NCI-H146 (cell line): ENCODE measurements at regions not wholly inside any gene's neighbourhood (a gene's known extent, or its start where the extent isn't known, plus 50 kb on each side); places are given as distances from the start of the nearest gene placed in this dataset.

Experiments
- DNase-seq: peaks from one replicate; lab custom pipeline; 2025; lab: John Stamatoyannopoulos, UW

GRCh38 chr2:144156736-144157640 is 362.9 kb downstream of the ZEB2 start:
- DNase-seq, result no peak

- DNase-seq, result no peak
Measured at GRCh38 chr2:144154205-144154604, 365.7 kb downstream of the ZEB2 start.

GRCh38 chr2:144152817-144153271 is 367.1 kb downstream of the ZEB2 start:
- DNase-seq, result no peak

GRCh38 chr2:144151851-144152250 is 368.1 kb downstream of the ZEB2 start:
- DNase-seq, result no peak

- no peak for DNase-seq
Measured at GRCh38 chr2:144151405-144151804, 368.5 kb downstream of the ZEB2 start.

GRCh38 chr2:144147356-144147755 is 372.6 kb downstream of the ZEB2 start:
- DNase-seq, result no peak

- DNase-seq, result no peak
Measured at GRCh38 chr2:144146876-144147275, 373.0 kb downstream of the ZEB2 start.

- no peak for DNase-seq
Measured at GRCh38 chr2:144146076-144146475, 373.8 kb downstream of the ZEB2 start.

- no peak for DNase-seq
Measured at GRCh38 chr2:144143294-144144151, 376.4 kb downstream of the ZEB2 start.

GRCh38 chr2:144140891-144141290 is 379.0 kb downstream of the ZEB2 start:
- no peak for DNase-seq

- no peak for DNase-seq
Measured at GRCh38 chr2:144137705-144138428, 382.1 kb downstream of the ZEB2 start.

GRCh38 chr2:144137272-144137671 is 382.6 kb downstream of the ZEB2 start:
- DNase-seq, result no peak

GRCh38 chr2:144136297-144137010 is 383.5 kb downstream of the ZEB2 start:
- no peak for DNase-seq

GRCh38 chr2:144133936-144134665 is 385.8 kb downstream of the ZEB2 start:
- no peak for DNase-seq

- no peak for DNase-seq
Measured at GRCh38 chr2:144132357-144132756, 387.6 kb downstream of the ZEB2 start.

- no peak for DNase-seq
Measured at GRCh38 chr2:144131042-144131441, 388.9 kb downstream of the ZEB2 start.

GRCh38 chr2:144130551-144130950 is 389.4 kb downstream of the ZEB2 start:
- DNase-seq, result no peak

GRCh38 chr2:144128130-144128746 is 391.7 kb downstream of the ZEB2 start:
- no peak for DNase-seq

GRCh38 chr2:144127693-144128092 is 392.2 kb downstream of the ZEB2 start:
- DNase-seq, result no peak

GRCh38 chr2:144126302-144126701 is 393.6 kb downstream of the ZEB2 start:
- no peak for DNase-seq
